ENCODE measurements at regions not wholly inside any gene's neighbourhood (a gene's known extent, or its start where the extent isn't known, plus 50 kb on each side); places are given as distances from the start of the nearest gene placed in this dataset.

DNA sequence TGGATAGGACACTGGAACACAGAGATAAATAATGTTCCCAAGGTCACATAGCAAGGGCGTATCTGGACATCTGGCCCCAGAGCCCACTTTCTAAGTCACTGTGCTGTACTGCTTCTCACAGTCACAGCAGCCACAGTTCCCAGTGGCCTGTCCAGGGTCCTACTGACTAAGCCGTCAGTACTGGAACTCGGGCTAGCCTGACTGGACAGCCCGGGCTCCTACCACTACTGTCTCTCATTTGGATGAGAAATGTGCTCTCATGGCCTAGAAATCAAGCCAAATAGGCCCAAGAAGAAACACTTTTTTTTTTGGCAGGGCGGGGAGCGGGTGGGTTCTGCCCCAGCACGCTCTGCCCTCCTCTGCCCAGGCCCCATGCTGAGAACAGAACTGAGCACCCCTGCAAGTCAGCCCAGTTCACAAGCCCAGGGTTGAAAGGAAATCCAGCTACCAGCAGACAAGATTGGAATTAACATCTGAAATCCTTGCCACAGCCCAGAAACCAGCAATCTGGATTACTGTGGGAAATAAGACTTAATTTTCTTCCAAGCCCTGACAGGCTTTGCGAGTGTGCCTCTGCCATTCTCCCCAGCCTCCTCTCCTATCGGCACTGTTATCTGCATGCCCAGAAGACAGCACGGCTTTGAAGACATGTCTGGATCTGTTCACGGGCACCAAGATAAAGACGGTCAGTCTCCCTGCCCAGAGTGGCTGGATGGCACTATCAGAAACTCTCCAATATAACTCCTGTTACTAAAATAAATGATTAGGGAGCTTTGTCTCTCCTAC, 182.9 kb upstream of the NCAM1 start:
- WGBS, 2 donors (ENCODE audit: low coverage in 1 of 2), result 92 to 100% methylated on average over 1 to 12 of the region's 12 CpGs
- H3K9me3 ChIP-seq, result no peaks in the 10 kb centered on the region
- H3K27ac ChIP-seq, result no peak overlapping the region
- DNase-seq, result no peak
- no peaks in the 10 kb centered on the region for H3K36me3 ChIP-seq
- in situ Hi-C loops (cut with MboI; ENCODE audit: low pct_ligation_motif_present in 1 of 4, low pct_unique_long_range_greater_than_20kb in 1 of 4, low sequenced_read_pairs in 3 of 4) (no loop called here), intact Hi-C loops (cut with DNase I; ENCODE audit: low total_unique reads) (no loop called here)
- H3K4me1 ChIP-seq, result no peaks in the 10 kb centered on the region
- no peaks in the 10 kb centered on the region for H3K27me3 ChIP-seq
- H3K4me3 ChIP-seq, result no peak overlapping the region
- TF ChIP-seq EP300 (IDR thresholded peaks at IDR 0.05; ENCODE audit: low read depth), result no peak
- TF ChIP-seq, protein P1, sequence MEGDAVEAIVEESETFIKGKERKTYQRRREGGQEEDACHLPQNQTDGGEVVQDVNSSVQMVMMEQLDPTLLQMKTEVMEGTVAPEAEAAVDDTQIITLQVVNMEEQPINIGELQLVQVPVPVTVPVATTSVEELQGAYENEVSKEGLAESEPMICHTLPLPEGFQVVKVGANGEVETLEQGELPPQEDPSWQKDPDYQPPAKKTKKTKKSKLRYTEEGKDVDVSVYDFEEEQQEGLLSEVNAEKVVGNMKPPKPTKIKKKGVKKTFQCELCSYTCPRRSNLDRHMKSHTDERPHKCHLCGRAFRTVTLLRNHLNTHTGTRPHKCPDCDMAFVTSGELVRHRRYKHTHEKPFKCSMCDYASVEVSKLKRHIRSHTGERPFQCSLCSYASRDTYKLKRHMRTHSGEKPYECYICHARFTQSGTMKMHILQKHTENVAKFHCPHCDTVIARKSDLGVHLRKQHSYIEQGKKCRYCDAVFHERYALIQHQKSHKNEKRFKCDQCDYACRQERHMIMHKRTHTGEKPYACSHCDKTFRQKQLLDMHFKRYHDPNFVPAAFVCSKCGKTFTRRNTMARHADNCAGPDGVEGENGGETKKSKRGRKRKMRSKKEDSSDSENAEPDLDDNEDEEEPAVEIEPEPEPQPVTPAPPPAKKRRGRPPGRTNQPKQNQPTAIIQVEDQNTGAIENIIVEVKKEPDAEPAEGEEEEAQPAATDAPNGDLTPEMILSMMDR (IDR thresholded peaks at IDR 0.05), result no peak
- no peak for TF ChIP-seq POLR2A (IDR thresholded peaks at IDR 0.05)
- TF ChIP-seq POLR2AphosphoS5 (IDR thresholded peaks at IDR 0.05), result no peak

DNA sequence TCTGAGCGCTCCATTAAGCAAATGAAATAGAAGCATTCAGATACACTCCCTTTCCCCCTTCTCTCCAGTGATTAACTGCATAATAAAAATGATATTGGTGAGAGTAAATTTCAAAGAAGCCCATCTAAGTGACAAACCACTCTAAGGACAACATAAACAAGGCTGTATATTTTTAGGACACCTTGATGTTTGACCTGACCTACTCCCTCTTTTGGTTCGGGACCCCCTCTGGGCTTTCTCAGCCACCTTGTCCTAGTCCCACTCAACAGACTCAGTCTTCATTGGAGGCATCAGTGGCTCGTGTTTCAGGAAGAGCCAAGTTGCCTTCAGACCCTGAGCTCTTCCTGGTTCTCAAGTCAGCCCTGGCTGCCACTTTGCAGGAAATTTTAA, 182.3 kb upstream of the NCAM1 start:
- Histone ChIP-seq H3K36me3 (no peaks in the 10 kb centered on the region), H3K9me3 (no peaks in the 10 kb centered on the region), H3K27me3 (no peaks in the 10 kb centered on the region), H3K27ac (no peak overlapping the region), H3K4me1 (no peaks in the 10 kb centered on the region), H3K4me3 (no peak overlapping the region)
- no peak for DNase-seq
- TF ChIP-seq POLR2AphosphoS5 (IDR thresholded peaks at IDR 0.05) (no peak), EP300 (IDR thresholded peaks at IDR 0.05; ENCODE audit: low read depth) (no peak), POLR2A (IDR thresholded peaks at IDR 0.05) (no peak)
- TF ChIP-seq, protein P1 (IDR thresholded peaks at IDR 0.05), result no peak
- 70 to 100% methylated on average over 1 to 3 of the region's 3 CpGs for WGBS, 2 donors (ENCODE audit: low coverage in 1 of 2)
- intact Hi-C loops (cut with DNase I; ENCODE audit: low total_unique reads) (no loop called here), in situ Hi-C loops (cut with MboI; ENCODE audit: low pct_ligation_motif_present in 1 of 4, low pct_unique_long_range_greater_than_20kb in 1 of 4, low sequenced_read_pairs in 3 of 4) (no loop called here)

- H3K9me3 ChIP-seq, result no peaks in the 10 kb centered on the region
- H3K4me1 ChIP-seq, result peaks cover 0 to 12% (median 6%) of the 10 kb centered on the region in 4 donors
- WGBS, 2 donors (ENCODE audit: low coverage in 1 of 2), result 80 to 83% methylated on average over 1 to 19 of the region's 19 CpGs
- DNase-seq, result no peak
- no peaks in the 10 kb centered on the region for H3K36me3 ChIP-seq
- no peak overlapping the region for H3K4me3 ChIP-seq
- intact Hi-C loops (cut with DNase I; ENCODE audit: low total_unique reads), result no loop called here
- H3K27me3 ChIP-seq, result no peaks in the 10 kb centered on the region
- TF ChIP-seq EP300 (IDR thresholded peaks at IDR 0.05; ENCODE audit: low read depth) (no peak), POLR2AphosphoS5 (IDR thresholded peaks at IDR 0.05) (no peak), POLR2A (IDR thresholded peaks at IDR 0.05) (no peak)
- TF ChIP-seq, protein P1 (IDR thresholded peaks at IDR 0.05), result no peak
- no peak overlapping the region for H3K27ac ChIP-seq
- in situ Hi-C loops (cut with MboI; ENCODE audit: low pct_ligation_motif_present in 1 of 4, low pct_unique_long_range_greater_than_20kb in 1 of 4, low sequenced_read_pairs in 3 of 4), result loop anchor here in 1 of 4 donors (10.0 kb wide), 1 partner anchor 196 kb away; no protein-coding TSS in a partner anchor
Observed at GRCh38 chr11:112780351-112781087, 180.7 kb upstream of the NCAM1 start.

- in situ Hi-C loops (cut with MboI; ENCODE audit: low pct_ligation_motif_present in 1 of 4, low pct_unique_long_range_greater_than_20kb in 1 of 4, low sequenced_read_pairs in 3 of 4), result loop anchor here in 1 of 4 donors (10.0 kb wide), 1 partner anchor 199 kb away; no protein-coding TSS in a partner anchor
- 84% methylated on average over 4 of the region's 4 CpGs; no CpG with 5 or more reads in 1 of the 2 donors for WGBS, 2 donors (ENCODE audit: low coverage in 1 of 2)
- Histone ChIP-seq H3K27ac (peak overlapping the region in 2 of 4 donors; percentile 39 to 48), H3K27me3 (no peaks in the 10 kb centered on the region), H3K9me3 (no peaks in the 10 kb centered on the region), H3K4me1 (peaks cover 0 to 12% (median 9%) of the 10 kb centered on the region in 4 donors), H3K36me3 (no peaks in the 10 kb centered on the region), H3K4me3 (no peak overlapping the region)
- no peak for DNase-seq
- TF ChIP-seq POLR2AphosphoS5 (IDR thresholded peaks at IDR 0.05), result no peak
- intact Hi-C loops (cut with DNase I; ENCODE audit: low total_unique reads), result no loop called here
Observed at GRCh38 chr11:112783945-112784322, 177.3 kb upstream of the NCAM1 start.

Data from transverse colon (tissue), 4 donors.